ENCODE measurements at regions not wholly inside any gene's neighbourhood (a gene's known extent, or its start where the extent isn't known, plus 50 kb on each side); places are given as distances from the start of the nearest gene placed in this dataset.

- no peaks in the 10 kb centered on the region for H3K36me3 Mint-ChIP-seq (ENCODE audit: low read depth)
Measured at GRCh38 chr2:236687296-236687965, 117.8 kb downstream of the ACKR3 start.

GRCh38 chr2:236688157-236688556, 118.5 kb downstream of the ACKR3 start:
- no peaks in the 10 kb centered on the region for H3K4me1 Mint-ChIP-seq (ENCODE audit: low read depth)

More at GRCh38 chr2:236687296-236687965, 117.8 kb downstream of the ACKR3 start:
- no peaks in the 10 kb centered on the region for H3K4me1 Mint-ChIP-seq (ENCODE audit: low read depth)
- peaks cover 33% of the 10 kb centered on the region for H3K27me3 Mint-ChIP-seq
- no peak overlapping the region for H3K27ac Mint-ChIP-seq
- no peak overlapping the region for H3K4me3 Mint-ChIP-seq
- H3K9me3 Mint-ChIP-seq, result no peaks in the 10 kb centered on the region
- DNase-seq, result no peak

GRCh38 chr2:236688563-236689392, 119.2 kb downstream of the ACKR3 start:
- Mint-ChIP-seq H3K36me3 (ENCODE audit: low read depth) (no peaks in the 10 kb centered on the region), H3K27me3 (peaks cover 42% of the 10 kb centered on the region), H3K27ac (no peak overlapping the region), H3K9me3 (no peaks in the 10 kb centered on the region), H3K4me1 (ENCODE audit: low read depth) (no peaks in the 10 kb centered on the region), H3K4me3 (no peak overlapping the region)
- no peak for DNase-seq

More at GRCh38 chr2:236688157-236688556, 118.5 kb downstream of the ACKR3 start:
- Mint-ChIP-seq H3K4me3 (no peak overlapping the region), H3K9me3 (no peaks in the 10 kb centered on the region), H3K27ac (no peak overlapping the region), H3K27me3 (peaks cover 36% of the 10 kb centered on the region), H3K36me3 (ENCODE audit: low read depth) (no peaks in the 10 kb centered on the region)
- DNase-seq, result no peak

GRCh38 chr2:236689393-236689700, 119.7 kb downstream of the ACKR3 start:
- DNase-seq, result no peak
- no peaks in the 10 kb centered on the region for H3K36me3 Mint-ChIP-seq (ENCODE audit: low read depth)
- no peaks in the 10 kb centered on the region for H3K4me1 Mint-ChIP-seq (ENCODE audit: low read depth)
- H3K27ac Mint-ChIP-seq, result no peak overlapping the region
- H3K27me3 Mint-ChIP-seq, result peaks cover 47% of the 10 kb centered on the region
- H3K9me3 Mint-ChIP-seq, result no peaks in the 10 kb centered on the region
- no peak overlapping the region for H3K4me3 Mint-ChIP-seq

- Mint-ChIP-seq H3K9me3 (no peaks in the 10 kb centered on the region), H3K4me1 (ENCODE audit: low read depth) (no peaks in the 10 kb centered on the region), H3K27ac (no peak overlapping the region), H3K36me3 (ENCODE audit: low read depth) (no peaks in the 10 kb centered on the region), H3K4me3 (no peak overlapping the region), H3K27me3 (peaks cover 50% of the 10 kb centered on the region)
- no peak for DNase-seq
Measured at GRCh38 chr2:236689981-236690380, 120.4 kb downstream of the ACKR3 start.

GRCh38 chr2:236690726-236691125, 121.1 kb downstream of the ACKR3 start:
- Mint-ChIP-seq H3K4me3 (no peak overlapping the region), H3K9me3 (no peaks in the 10 kb centered on the region), H3K27ac (no peak overlapping the region), H3K36me3 (ENCODE audit: low read depth) (no peaks in the 10 kb centered on the region), H3K4me1 (ENCODE audit: low read depth) (no peaks in the 10 kb centered on the region), H3K27me3 (peaks cover 51% of the 10 kb centered on the region)
- DNase-seq, result no peak

GRCh38 chr2:236691799-236692167, 122.2 kb downstream of the ACKR3 start:
- Mint-ChIP-seq H3K9me3 (no peaks in the 10 kb centered on the region), H3K4me1 (ENCODE audit: low read depth) (no peaks in the 10 kb centered on the region), H3K27ac (no peak overlapping the region), H3K4me3 (no peak overlapping the region), H3K36me3 (ENCODE audit: low read depth) (no peaks in the 10 kb centered on the region), H3K27me3 (peaks cover 51% of the 10 kb centered on the region)
- no peak for DNase-seq

GRCh38 chr2:236692937-236693336, 123.3 kb downstream of the ACKR3 start:
- Mint-ChIP-seq H3K9me3 (no peaks in the 10 kb centered on the region), H3K27ac (no peak overlapping the region), H3K4me3 (no peak overlapping the region), H3K4me1 (ENCODE audit: low read depth) (no peaks in the 10 kb centered on the region), H3K27me3 (peaks cover 43% of the 10 kb centered on the region), H3K36me3 (ENCODE audit: low read depth) (no peaks in the 10 kb centered on the region)
- DNase-seq, result no peak

- no peak for DNase-seq
- Mint-ChIP-seq H3K4me1 (ENCODE audit: low read depth) (no peaks in the 10 kb centered on the region), H3K36me3 (ENCODE audit: low read depth) (no peaks in the 10 kb centered on the region), H3K4me3 (no peak overlapping the region), H3K27ac (no peak overlapping the region), H3K27me3 (peaks cover 39% of the 10 kb centered on the region), H3K9me3 (no peaks in the 10 kb centered on the region)
Measured at GRCh38 chr2:236693531-236693930, 123.9 kb downstream of the ACKR3 start.

- DNase-seq, result no peak
- H3K4me1 Mint-ChIP-seq (ENCODE audit: low read depth), result no peaks in the 10 kb centered on the region
- H3K36me3 Mint-ChIP-seq (ENCODE audit: low read depth), result no peaks in the 10 kb centered on the region
- no peak overlapping the region for H3K27ac Mint-ChIP-seq
- no peak overlapping the region for H3K4me3 Mint-ChIP-seq
- H3K9me3 Mint-ChIP-seq, result no peaks in the 10 kb centered on the region
- H3K27me3 Mint-ChIP-seq, result peaks cover 35% of the 10 kb centered on the region
Measured at GRCh38 chr2:236694146-236694888, 124.7 kb downstream of the ACKR3 start.

GRCh38 chr2:236696834-236697233, 127.2 kb downstream of the ACKR3 start:
- Mint-ChIP-seq H3K4me1 (ENCODE audit: low read depth) (no peaks in the 10 kb centered on the region), H3K27ac (no peak overlapping the region), H3K36me3 (ENCODE audit: low read depth) (no peaks in the 10 kb centered on the region), H3K27me3 (peaks cover 24% of the 10 kb centered on the region), H3K4me3 (no peak overlapping the region), H3K9me3 (no peaks in the 10 kb centered on the region)
- DNase-seq, result no peak

GRCh38 chr2:236698016-236698627, 128.5 kb downstream of the ACKR3 start:
- peaks cover 20% of the 10 kb centered on the region for H3K27me3 Mint-ChIP-seq
- no peaks in the 10 kb centered on the region for H3K9me3 Mint-ChIP-seq
- DNase-seq, result no peak
- no peak overlapping the region for H3K4me3 Mint-ChIP-seq
- no peak overlapping the region for H3K27ac Mint-ChIP-seq
- no peaks in the 10 kb centered on the region for H3K4me1 Mint-ChIP-seq (ENCODE audit: low read depth)
- H3K36me3 Mint-ChIP-seq (ENCODE audit: low read depth), result no peaks in the 10 kb centered on the region

GRCh38 chr2:236700703-236701102, 131.1 kb downstream of the ACKR3 start:
- H3K27ac Mint-ChIP-seq, result no peak overlapping the region
- peaks cover 3% of the 10 kb centered on the region for H3K27me3 Mint-ChIP-seq
- no peaks in the 10 kb centered on the region for H3K36me3 Mint-ChIP-seq (ENCODE audit: low read depth)
- DNase-seq, result no peak
- H3K9me3 Mint-ChIP-seq, result no peaks in the 10 kb centered on the region
- H3K4me1 Mint-ChIP-seq (ENCODE audit: low read depth), result no peaks in the 10 kb centered on the region
- no peak overlapping the region for H3K4me3 Mint-ChIP-seq

GRCh38 chr2:236702657-236703372, 133.2 kb downstream of the ACKR3 start:
- no peak overlapping the region for H3K27ac Mint-ChIP-seq
- peaks cover 3% of the 10 kb centered on the region for H3K27me3 Mint-ChIP-seq
- H3K9me3 Mint-ChIP-seq, result no peaks in the 10 kb centered on the region
- no peaks in the 10 kb centered on the region for H3K36me3 Mint-ChIP-seq (ENCODE audit: low read depth)
- H3K4me1 Mint-ChIP-seq (ENCODE audit: low read depth), result no peaks in the 10 kb centered on the region
- DNase-seq, result no peak
- no peak overlapping the region for H3K4me3 Mint-ChIP-seq
